CMK (cell line): ENCODE measurements at regions not wholly inside any gene's neighbourhood (a gene's known extent, or its start where the extent isn't known, plus 50 kb on each side); places are given as distances from the start of the nearest gene placed in this dataset.

Experiments used
- DNase-seq: peaks from one replicate; pipeline ENCODE4 v3.0.0-alpha.2; 2010; ENCODE audit warnings: low read depth

- no peak for DNase-seq
Measured at GRCh38 chr14:53462931-53463778, 310.0 kb upstream of the DDHD1 start.

DNA sequence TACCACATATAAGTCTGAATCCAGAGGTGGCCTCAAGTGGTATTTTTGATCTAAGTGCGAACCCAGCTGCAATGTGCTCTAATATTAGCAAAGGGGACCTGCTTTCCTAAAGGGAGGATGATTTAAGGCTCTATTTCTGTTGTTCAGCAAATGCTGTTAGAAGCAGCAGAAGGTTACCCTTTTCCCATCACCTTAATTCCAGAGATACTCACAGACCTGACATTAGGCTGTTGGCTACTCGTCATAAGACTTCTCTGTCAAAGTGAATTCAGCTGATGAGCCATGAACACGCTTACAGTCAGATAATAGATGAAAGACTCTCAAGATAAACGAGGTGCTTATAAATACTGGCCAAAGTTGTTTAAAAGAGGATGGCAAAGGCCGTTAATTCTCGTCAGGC lies 308.7 kb upstream of the DDHD1 start:
- no peak for DNase-seq

GRCh38 chr14:53460544-53460943 lies 307.4 kb upstream of the DDHD1 start:
- DNase-seq = no peak

GRCh38 chr14:53458368-53458814 lies 305.3 kb upstream of the DDHD1 start:
- DNase-seq = no peak

DNA sequence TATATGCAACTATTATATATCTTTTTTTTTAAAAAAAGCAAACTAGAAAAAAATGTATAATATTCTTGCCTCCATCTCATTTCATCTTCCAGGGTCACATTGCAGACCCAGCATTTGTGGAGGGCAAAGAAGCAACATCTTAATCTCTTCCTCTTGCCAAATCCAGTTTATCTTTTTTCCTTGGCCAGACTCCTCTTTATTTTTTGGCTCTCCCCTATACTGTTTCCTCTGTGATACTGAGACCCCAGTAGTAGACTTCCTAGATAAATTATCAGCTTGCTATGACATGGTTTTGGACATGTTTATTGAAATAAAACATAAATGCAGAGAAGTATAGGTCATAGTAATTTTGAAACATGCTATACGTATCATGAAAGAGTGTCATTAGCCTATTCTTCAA lies 303.8 kb upstream of the DDHD1 start:
- DNase-seq = no peak

DNA sequence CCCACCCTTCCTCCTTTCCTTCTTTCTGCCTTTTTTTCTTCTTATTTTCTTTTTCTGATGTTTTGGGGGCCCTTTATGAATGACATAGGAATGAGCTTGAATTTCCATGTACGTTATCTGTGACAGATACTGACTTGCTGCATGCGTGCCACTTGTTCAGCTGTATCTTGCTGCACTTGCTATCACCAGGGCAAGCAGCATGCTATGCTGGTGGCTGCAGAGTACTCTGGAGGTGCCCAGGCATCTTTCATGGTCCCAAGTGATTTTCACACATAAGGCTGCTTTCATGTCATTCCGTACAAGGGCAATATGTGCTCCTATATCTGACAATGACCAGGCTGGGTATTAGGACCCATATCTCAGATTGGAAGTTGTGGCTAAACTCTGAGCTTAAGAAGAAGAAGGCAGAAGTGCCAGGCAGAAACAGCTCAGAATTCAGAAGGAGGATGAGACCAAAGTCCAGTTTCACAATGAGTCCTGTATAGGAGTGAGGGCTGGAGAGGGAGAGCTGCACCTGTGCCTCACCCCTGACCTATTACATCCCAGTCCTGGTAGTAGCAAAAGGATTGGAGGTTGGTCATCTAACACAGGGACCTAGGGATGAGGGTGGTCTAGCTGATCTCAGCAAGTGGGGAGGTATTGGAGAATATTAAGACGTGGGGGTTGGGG lies 299.0 kb upstream of the DDHD1 start:
- no peak for DNase-seq

DNA sequence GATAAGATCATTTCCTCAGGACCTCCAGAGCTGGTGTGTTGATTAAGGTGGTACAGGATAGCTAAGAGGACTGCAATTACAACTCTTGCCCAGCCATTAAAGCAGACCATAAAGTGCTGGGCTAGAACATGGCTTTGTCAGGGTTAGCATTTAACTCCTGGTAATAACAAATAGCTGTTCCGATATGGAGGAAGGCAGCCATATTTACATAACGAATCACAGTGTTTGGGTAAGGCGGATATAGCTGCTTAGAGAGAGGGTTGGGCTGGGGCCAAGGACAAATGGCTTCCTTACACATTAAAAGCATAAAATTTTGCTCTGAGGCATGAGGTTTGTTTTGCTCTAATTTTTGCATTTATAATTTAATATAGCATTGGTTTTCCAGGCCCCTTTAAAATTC lies 297.7 kb upstream of the DDHD1 start:
- DNase-seq = no peak

- no peak for DNase-seq
Measured at GRCh38 chr14:53448682-53449081, 295.6 kb upstream of the DDHD1 start.

- no peak for DNase-seq
Measured at GRCh38 chr14:53444677-53445312, 291.7 kb upstream of the DDHD1 start.

DNA sequence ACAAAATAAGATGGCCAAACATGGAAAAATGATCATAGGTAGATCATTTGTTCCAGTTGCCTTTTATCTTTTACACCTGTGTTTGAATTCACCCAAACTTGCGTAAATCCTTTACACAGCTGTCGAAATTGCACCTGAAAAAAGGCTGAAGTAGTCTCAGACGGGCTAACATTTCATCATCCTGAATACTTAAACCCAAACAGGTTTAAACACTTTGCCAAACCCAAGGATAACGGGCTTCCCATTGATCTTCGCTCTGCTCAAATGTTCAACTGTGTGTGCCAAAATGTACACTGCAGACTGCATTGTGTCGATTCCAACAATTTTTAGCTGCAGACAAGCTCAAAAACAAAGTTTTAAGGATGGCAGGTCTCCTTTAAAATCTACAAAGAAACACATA lies 288.7 kb upstream of the DDHD1 start:
- no peak for DNase-seq

DNA sequence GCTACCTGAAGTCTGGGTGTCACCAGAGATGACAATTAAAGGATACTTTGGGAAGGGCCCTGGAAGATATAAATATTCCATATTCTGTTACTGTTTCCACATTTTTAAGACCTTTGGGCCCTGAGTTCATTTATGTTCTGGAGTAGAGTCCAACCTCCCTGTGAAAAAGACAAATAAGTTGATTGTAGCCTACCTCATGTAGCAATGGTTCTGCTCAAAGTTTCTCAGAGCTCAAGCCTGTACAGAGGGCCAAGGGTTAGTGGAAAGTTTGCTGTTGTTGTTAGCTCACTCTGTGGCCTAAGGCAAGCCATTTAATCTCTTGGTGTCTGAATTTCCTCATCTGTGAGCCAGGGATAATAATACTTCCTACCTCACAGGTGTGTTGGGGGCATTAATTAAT lies 284.7 kb upstream of the DDHD1 start:
- no peak for DNase-seq

DNA sequence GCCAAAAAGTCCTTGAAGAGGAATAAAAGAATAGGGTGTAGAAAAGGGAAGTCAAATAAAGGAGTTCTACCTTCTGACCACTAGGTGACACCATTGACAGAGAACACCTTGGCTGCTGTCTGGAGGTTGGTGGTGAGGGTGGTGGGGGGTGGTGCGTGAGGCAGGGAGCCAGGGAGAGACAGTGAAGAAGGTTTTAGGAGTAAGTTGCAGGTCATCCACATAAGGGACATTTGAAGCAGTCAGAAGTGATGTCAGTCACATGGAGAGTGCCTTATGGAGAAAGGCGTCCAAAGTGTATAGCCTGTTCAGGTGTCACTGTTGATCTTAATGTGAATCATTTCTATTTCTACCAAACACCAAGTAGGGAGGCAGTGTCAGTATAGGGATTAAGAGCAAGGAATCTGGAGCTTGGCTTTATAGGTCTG lies 279.3 kb upstream of the DDHD1 start:
- DNase-seq = no peak

GRCh38 chr14:53430870-53431269 lies 277.7 kb upstream of the DDHD1 start:
- DNase-seq = no peak

- no peak for DNase-seq
Measured at GRCh38 chr14:53412819-53413675, 259.9 kb upstream of the DDHD1 start.

- DNase-seq = no peak
Measured at GRCh38 chr14:53411125-53411524, 258.0 kb upstream of the DDHD1 start.

DNA sequence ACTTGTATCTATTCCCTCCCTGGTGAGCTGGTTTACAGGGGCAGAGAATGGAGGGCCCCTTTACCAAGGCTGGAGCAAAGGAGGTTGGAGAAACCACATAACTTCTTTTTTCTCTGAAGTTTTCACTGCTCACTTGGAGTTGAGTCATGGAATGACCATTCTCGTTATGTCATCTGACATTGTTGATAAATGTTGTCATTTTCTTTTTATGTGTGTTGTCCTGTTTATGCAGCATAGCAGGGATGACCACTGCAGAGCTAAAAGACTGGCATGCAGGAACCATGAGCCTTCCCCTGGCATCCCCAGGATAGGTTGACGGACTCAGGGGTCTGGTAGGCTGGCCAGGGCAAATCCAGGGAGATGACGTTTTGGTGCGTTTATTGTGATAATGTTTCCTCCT lies 256.8 kb upstream of the DDHD1 start:
- DNase-seq = no peak

- no peak for DNase-seq
Measured at GRCh38 chr14:53409289-53409688, 256.2 kb upstream of the DDHD1 start.

DNA sequence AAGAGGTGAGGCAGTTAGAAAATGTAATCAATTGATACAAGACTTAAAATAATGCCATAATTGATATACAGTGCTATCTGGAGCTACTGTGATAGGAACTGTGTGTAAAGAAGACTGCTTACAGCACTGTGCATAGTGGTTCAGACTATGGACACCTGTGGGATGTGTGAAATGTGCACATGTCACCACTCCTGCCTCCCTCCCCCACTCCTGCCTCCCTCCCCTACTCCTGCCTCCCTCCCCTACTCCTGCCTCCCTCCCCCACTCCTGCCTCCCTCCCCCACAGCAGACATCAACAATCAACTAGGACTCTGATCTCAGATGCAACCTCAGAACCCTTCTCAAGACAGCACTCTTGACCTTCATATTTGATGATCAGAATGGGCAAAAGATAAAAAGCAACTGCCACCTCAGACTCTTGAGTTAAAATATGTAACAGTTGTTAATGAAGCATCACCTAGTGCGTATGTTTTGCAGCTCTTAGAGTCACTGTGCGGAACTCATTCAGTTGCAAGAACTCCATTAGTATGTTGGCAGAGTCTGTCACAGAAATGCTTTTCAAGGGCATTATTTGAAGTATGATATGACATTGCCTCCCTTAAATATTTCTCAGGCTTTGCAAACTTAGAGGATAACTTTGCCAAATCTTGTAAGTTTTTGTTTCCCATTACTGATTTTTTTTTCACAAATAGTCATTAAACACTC lies 255.2 kb upstream of the DDHD1 start:
- no peak for DNase-seq

- no peak for DNase-seq
Measured at GRCh38 chr14:53406519-53406918, 253.4 kb upstream of the DDHD1 start.

GRCh38 chr14:53401646-53402045 lies 248.5 kb upstream of the DDHD1 start:
- DNase-seq = no peak

GRCh38 chr14:53399057-53399456 lies 245.9 kb upstream of the DDHD1 start:
- DNase-seq = no peak

DNA sequence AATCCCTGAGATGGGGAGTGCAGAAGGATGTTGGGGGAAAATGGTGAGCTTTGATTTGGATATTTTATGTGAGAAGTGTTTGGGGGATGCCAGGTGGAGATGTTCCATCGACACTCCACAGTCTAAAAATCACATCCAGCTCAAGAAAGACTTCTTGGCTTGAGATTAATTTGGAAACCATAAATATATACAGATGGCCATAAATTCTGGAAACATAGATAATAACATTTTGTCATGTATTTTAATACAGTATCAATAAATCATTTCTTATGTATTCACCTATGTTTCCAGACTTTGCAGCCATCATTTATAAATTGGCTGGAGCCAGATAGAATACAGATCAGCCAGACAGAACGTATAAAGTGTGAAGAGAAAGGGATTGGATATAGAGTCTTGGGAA lies 245.5 kb upstream of the DDHD1 start:
- DNase-seq = no peak
